Nephron progenitor cell (in vitro differentiated cells): ENCODE measurements at regions not wholly inside any gene's neighbourhood (a gene's known extent, or its start where the extent isn't known, plus 50 kb on each side); places are given as distances from the start of the nearest gene placed in this dataset.

Source experiments
- DNase-seq: peaks from one replicate; pipeline ENCODE4 v3.0.0; 2021
- H3K27ac Mint-ChIP-seq: 2 replicates; pipeline ENCODE4 v1.8.0; 2021; ENCODE audit warnings: mild to moderate bottlenecking, moderate library complexity, mixed read lengths
- H3K27me3 Mint-ChIP-seq: 2 replicates; pipeline ENCODE4 v1.8.0; 2021; ENCODE audit warnings: mild to moderate bottlenecking, low read depth, mixed read lengths; ENCODE audit not compliant: poor library complexity
- H3K36me3 Mint-ChIP-seq: 2 replicates; pipeline ENCODE4 v1.8.0; 2021; ENCODE audit warnings: low read depth, mixed read lengths
- H3K4me1 Mint-ChIP-seq: 2 replicates; pipeline ENCODE4 v1.8.0; 2021; ENCODE audit warnings: mixed read lengths
- H3K4me3 Mint-ChIP-seq: 2 replicates; pipeline ENCODE4 v1.8.0; 2021; ENCODE audit warnings: mild to moderate bottlenecking, moderate library complexity, mixed read lengths
- H3K9me3 Mint-ChIP-seq: 2 replicates; pipeline ENCODE4 v1.8.0; 2021; ENCODE audit warnings: mild to moderate bottlenecking, moderate library complexity, mixed read lengths
- CTCF ChIP-seq: fragments of 200-600 bp; sonication (generic); IDR thresholded peaks from 2 replicates; pipeline ENCODE4 v1.5.0; 2021; ENCODE audit warnings: antibody characterized with exemption

DNA sequence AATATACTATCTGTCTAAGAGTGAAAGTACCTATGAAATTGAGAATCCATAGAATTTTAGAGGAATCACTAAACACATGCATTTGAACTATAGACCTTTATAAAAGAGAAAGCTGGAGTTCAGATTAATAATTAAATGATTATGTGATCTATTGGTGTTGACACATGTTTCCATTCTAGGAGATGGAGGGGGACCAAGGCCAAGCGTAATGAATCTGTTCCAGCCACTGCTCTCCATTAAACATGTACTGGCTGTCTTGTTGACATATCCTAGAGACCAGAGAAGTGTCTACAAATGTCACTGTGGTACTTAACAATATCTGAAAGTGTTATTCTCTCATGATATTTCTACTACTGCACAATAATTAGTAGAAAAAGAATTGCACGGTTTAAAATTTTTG is 432.4 kb downstream of the BMP2 start:
- Mint-ChIP-seq H3K9me3 (no peaks in the 10 kb centered on the region), H3K27ac (no peak overlapping the region), H3K4me3 (no peak overlapping the region), H3K36me3 (no peaks in the 10 kb centered on the region), H3K27me3 (no peaks in the 10 kb centered on the region), H3K4me1 (no peaks in the 10 kb centered on the region)
- no peak for TF ChIP-seq CTCF
- no peak for DNase-seq

DNA sequence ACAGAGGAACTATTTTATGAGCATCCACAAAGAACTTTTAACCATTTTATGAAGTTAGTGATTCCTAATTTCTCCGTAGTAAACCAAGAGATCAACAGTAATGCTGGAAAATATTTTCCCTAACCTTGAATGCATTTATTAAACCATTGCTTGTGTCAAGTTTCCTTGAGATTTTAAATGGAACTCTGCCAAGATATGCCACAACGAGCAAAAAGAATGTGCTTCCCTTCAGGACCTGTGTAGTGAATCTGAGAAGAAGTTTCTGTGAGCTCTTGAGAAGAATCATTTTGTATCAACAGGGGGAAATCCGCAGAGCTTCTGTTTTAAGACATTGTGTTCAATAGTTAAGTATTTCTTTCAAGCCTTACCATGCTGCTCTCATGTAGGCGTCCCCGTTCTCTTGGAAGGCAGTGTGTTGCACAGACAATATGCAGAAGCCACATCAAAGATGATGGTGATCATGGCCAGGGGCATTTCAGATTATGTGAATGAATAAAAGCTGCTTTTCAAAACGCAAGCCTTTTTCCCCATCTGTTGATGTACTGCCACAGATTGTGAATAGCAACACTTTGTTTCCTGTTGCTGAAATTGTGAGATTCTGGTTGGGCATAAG is 439.8 kb downstream of the BMP2 start:
- no peak for TF ChIP-seq CTCF
- H3K36me3 Mint-ChIP-seq, result no peaks in the 10 kb centered on the region
- H3K27me3 Mint-ChIP-seq, result peaks cover 2% of the 10 kb centered on the region
- H3K4me1 Mint-ChIP-seq, result no peaks in the 10 kb centered on the region
- no peak overlapping the region for H3K4me3 Mint-ChIP-seq
- DNase-seq, result no peak
- H3K27ac Mint-ChIP-seq, result no peak overlapping the region
- peaks cover 4% of the 10 kb centered on the region for H3K9me3 Mint-ChIP-seq

DNA sequence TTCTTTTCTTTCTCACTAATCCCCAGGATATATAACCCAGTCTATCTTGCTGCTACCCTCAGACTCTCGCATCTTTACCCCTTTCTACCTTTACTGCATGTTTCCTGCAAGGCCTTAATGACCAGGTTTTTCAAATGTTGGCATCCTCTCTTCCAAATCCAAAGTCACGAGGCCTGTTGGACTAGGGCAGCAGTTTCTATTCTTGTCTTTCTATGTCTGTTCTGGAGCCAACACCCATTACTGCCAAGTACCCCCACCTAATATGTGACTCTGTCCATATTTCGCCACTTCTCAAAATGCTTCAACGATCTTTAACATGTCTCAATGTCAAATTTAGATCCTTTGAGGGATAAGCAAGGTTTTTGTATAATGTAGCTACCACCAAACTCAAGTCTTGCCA is 443.4 kb downstream of the BMP2 start:
- DNase-seq, result no peak
- no peaks in the 10 kb centered on the region for H3K36me3 Mint-ChIP-seq
- H3K4me1 Mint-ChIP-seq, result no peaks in the 10 kb centered on the region
- peaks cover 5% of the 10 kb centered on the region for H3K27me3 Mint-ChIP-seq
- H3K27ac Mint-ChIP-seq, result no peak overlapping the region
- no peak overlapping the region for H3K4me3 Mint-ChIP-seq
- H3K9me3 Mint-ChIP-seq, result peaks cover 4% of the 10 kb centered on the region
- TF ChIP-seq CTCF, result no peak

- no peak overlapping the region for H3K27ac Mint-ChIP-seq
- peaks cover 5% of the 10 kb centered on the region for H3K27me3 Mint-ChIP-seq
- no peaks in the 10 kb centered on the region for H3K9me3 Mint-ChIP-seq
- H3K36me3 Mint-ChIP-seq, result no peaks in the 10 kb centered on the region
- H3K4me1 Mint-ChIP-seq, result no peaks in the 10 kb centered on the region
- no peak overlapping the region for H3K4me3 Mint-ChIP-seq
- no peak for DNase-seq
- TF ChIP-seq CTCF, result no peak
Observed at GRCh38 chr20:7214081-7214740, 446.7 kb downstream of the BMP2 start.

DNA sequence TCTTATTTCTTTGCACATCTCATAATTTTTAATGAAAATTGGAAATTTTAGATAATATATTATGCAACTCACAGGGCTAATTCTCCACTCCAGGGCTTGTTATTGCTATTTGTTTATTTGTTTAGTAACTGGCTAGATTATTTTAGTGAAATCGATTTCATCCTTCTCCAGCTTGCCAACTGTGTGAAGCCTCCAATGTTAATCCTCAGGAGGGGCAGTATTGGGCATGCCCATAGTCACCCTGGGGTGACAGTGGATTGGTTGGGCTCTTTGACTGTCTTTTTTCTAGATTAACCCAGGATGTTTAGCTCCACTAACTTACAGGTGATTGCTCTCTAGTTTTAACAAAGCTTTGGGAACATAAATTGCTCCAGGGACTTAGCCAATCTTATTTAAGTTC is 450.1 kb downstream of the BMP2 start:
- Mint-ChIP-seq H3K9me3 (peaks cover 7% of the 10 kb centered on the region), H3K36me3 (no peaks in the 10 kb centered on the region), H3K4me1 (no peaks in the 10 kb centered on the region), H3K27ac (no peak overlapping the region), H3K27me3 (peaks cover 2% of the 10 kb centered on the region), H3K4me3 (no peak overlapping the region)
- no peak for TF ChIP-seq CTCF
- no peak for DNase-seq

- Mint-ChIP-seq H3K36me3 (no peaks in the 10 kb centered on the region), H3K9me3 (peaks cover 33% of the 10 kb centered on the region), H3K27me3 (no peaks in the 10 kb centered on the region), H3K4me1 (no peaks in the 10 kb centered on the region), H3K27ac (no peak overlapping the region), H3K4me3 (no peak overlapping the region)
- DNase-seq, result no peak
- no peak for TF ChIP-seq CTCF
Observed at GRCh38 chr20:7220755-7221154, 453.3 kb downstream of the BMP2 start.
